HG02798 (cell line): ENCODE measurements at regions not wholly inside any gene's neighbourhood (a gene's known extent, or its start where the extent isn't known, plus 50 kb on each side); places are given as distances from the start of the nearest gene placed in this dataset.

ENCODE experiments used
- ATAC-seq: cut with Tn5 transposase; IDR thresholded peaks from one replicate; pipeline ENCODE4 v1.9.1; 2021; ENCODE audit warnings: mild to moderate bottlenecking; ENCODE audit not compliant: unreplicated experiment, poor library complexity

DNA sequence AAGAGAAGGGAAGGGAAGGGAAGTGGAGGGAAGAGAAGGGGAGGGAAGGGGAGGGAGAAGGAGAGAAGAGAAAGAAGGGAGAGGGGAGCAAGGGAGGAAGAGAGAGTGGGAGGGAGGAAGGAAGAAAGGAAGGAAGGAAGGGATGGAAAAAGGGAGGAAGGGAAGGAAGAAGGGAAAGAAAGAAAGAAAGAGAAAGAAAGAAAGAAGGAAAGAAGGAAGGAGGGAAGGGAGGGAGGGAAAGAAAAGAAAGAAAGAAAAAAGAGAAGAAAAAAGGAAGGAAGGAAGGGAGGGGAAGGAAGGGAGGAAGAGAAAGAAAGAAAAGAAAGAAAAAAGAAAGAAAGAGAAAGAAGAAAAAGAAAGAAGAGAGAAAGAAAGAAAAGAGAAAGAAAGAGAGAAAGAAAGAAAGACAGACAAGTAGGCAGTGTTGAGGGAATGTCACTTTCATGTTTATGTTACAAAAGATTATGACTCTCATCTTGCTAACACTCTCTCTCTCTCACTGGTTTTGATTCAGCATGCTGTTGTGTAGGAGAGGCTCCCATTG is 58.0 kb upstream of the ZNF804A start:
- no peak for ATAC-seq

DNA sequence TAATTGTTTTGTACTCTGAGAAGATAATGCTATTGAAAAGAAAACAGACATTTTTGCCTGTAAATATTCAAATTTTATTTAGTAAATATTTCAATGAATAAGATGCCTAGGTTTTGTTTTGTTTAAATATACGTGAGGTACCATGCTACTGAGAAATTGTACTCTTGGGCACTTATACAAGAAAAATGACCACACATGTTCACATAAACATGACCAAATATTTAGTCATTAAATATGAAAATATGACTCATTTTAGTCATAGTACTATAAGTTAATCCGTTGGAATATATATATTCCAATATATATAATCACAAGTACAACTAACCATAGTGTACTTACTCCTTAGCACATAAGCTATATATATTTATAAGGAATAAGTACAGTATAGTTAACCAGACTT is 56.7 kb upstream of the ZNF804A start:
- no peak for ATAC-seq

GRCh38 chr2:184543832-184544231 is 54.5 kb upstream of the ZNF804A start:
- no peak for ATAC-seq
